ENCODE measurements at regions not wholly inside any gene's neighbourhood (a gene's known extent, or its start where the extent isn't known, plus 50 kb on each side); places are given as distances from the start of the nearest gene placed in this dataset.
"Not testable (repeated sequence)": the region's sequence is repeated elsewhere in the genome, so short reads cannot be mapped to it uniquely, and the experiment has no call there.

- POLR2A ChIA-PET = no interaction called here
- CTCF ChIA-PET = no interaction called here
- no peak for DNase-seq (ENCODE audit: low read depth)
- Histone ChIP-seq H3K36me3 (ENCODE audit: control insufficient read depth, insufficient read depth, low read length) (no peaks in the 10 kb centered on the region), H3K4me3 (ENCODE audit: low read depth, low read length) (no peak overlapping the region), H3K27me3 (ENCODE audit: control insufficient read depth, insufficient read depth, low read length) (no peaks in the 10 kb centered on the region)
- no peak for TF ChIP-seq CTCF (IDR thresholded peaks at IDR 0.05; ENCODE audit: insufficient read depth, low read depth, low read length)
These were observed 62.5 kb downstream of the SPIN3 start for GRCh38 chrX:56932653-56933339.

GRCh38 chrX:56932106-56932505 is 63.2 kb downstream of the SPIN3 start:
- no peak for TF ChIP-seq CTCF (IDR thresholded peaks at IDR 0.05; ENCODE audit: insufficient read depth, low read depth, low read length)

GRCh38 chrX:56928546-56928945 is 66.8 kb downstream of the SPIN3 start:
- no peak overlapping the region for H3K4me3 ChIP-seq (ENCODE audit: low read depth, low read length)
- no peak for DNase-seq (ENCODE audit: low read depth)
- no peaks in the 10 kb centered on the region for H3K36me3 ChIP-seq (ENCODE audit: control insufficient read depth, insufficient read depth, low read length)
- H3K27me3 ChIP-seq (ENCODE audit: control insufficient read depth, insufficient read depth, low read length) = no peaks in the 10 kb centered on the region
- CTCF ChIA-PET = no interaction called here
- TF ChIP-seq CTCF (IDR thresholded peaks at IDR 0.05; ENCODE audit: insufficient read depth, low read depth, low read length) = no peak
- POLR2A ChIA-PET = no interaction called here

More at GRCh38 chrX:56932106-56932505, 63.2 kb downstream of the SPIN3 start:
- H3K27me3 ChIP-seq (ENCODE audit: control insufficient read depth, insufficient read depth, low read length) = no peaks in the 10 kb centered on the region
- DNase-seq (ENCODE audit: low read depth) = no peak
- POLR2A ChIA-PET = no interaction called here
- no peak overlapping the region for H3K4me3 ChIP-seq (ENCODE audit: low read depth, low read length)
- CTCF ChIA-PET = no interaction called here
- H3K36me3 ChIP-seq (ENCODE audit: control insufficient read depth, insufficient read depth, low read length) = no peaks in the 10 kb centered on the region

GRCh38 chrX:56920998-56921348 is 74.4 kb downstream of the SPIN3 start:
- POLR2A ChIA-PET; H3K36me3 ChIP-seq (ENCODE audit: control insufficient read depth, insufficient read depth, low read length); H3K4me3 ChIP-seq (ENCODE audit: low read depth, low read length); H3K27me3 ChIP-seq (ENCODE audit: control insufficient read depth, insufficient read depth, low read length); DNase-seq (ENCODE audit: low read depth); CTCF ChIA-PET: not testable (repeated sequence)

GRCh38 chrX:56920338-56920997 is 74.9 kb downstream of the SPIN3 start:
- TF ChIP-seq CTCF (IDR thresholded peaks at IDR 0.05; ENCODE audit: insufficient read depth, low read depth, low read length) = no peak
- POLR2A ChIA-PET = no interaction called here
- no peak overlapping the region for H3K4me3 ChIP-seq (ENCODE audit: low read depth, low read length)
- no peak for DNase-seq (ENCODE audit: low read depth)
- CTCF ChIA-PET = interaction anchor here (1.0 kb wide), 1 partner anchor 58 kb away, joined by 3 read pairs; no protein-coding TSS in a partner anchor
- H3K27me3 ChIP-seq (ENCODE audit: control insufficient read depth, insufficient read depth, low read length) = no peaks in the 10 kb centered on the region
- no peaks in the 10 kb centered on the region for H3K36me3 ChIP-seq (ENCODE audit: control insufficient read depth, insufficient read depth, low read length)

- POLR2A ChIA-PET = no interaction called here
- CTCF ChIA-PET = no interaction called here
These were observed 112.8 kb downstream of the SPIN3 start for GRCh38 chrX:56882581-56882980.

More at GRCh38 chrX:56882581-56882980, 112.8 kb downstream of the SPIN3 start:
- H3K4me3 ChIP-seq (ENCODE audit: low read depth, low read length) = no peak overlapping the region
- no peak for TF ChIP-seq CTCF (IDR thresholded peaks at IDR 0.05; ENCODE audit: insufficient read depth, low read depth, low read length)
- no peaks in the 10 kb centered on the region for H3K27me3 ChIP-seq (ENCODE audit: control insufficient read depth, insufficient read depth, low read length)
- DNase-seq (ENCODE audit: low read depth) = no peak
- H3K36me3 ChIP-seq (ENCODE audit: control insufficient read depth, insufficient read depth, low read length) = no peaks in the 10 kb centered on the region

Measured in BJ (cell line).